ENCODE measurements at regions not wholly inside any gene's neighbourhood (a gene's known extent, or its start where the extent isn't known, plus 50 kb on each side); places are given as distances from the start of the nearest gene placed in this dataset.

GRCh38 chr12:94769047-94769420 lies 118.7 kb upstream of the TMCC3 start:
- Histone ChIP-seq H3K9me3 (ENCODE audit: insufficient read depth, low read depth) (no peaks in the 10 kb centered on the region), H3K4me1 (replicated peaks; ENCODE audit: insufficient read depth) (peaks cover under 1% of the 10 kb centered on the region; the same call in 1 of the 2 replicates), H3K4me3 (no peak overlapping the region), H3F3A (ENCODE audit: insufficient read depth, low read depth) (no peaks in the 10 kb centered on the region), H3K79me2 (ENCODE audit: low read depth) (no peaks in the 10 kb centered on the region), H3K9me2 (ENCODE audit: insufficient read depth) (no peaks in the 10 kb centered on the region), H2AFZ (no peak overlapping the region), H4K20me1 (ENCODE audit: insufficient read depth) (no peaks in the 10 kb centered on the region), H3K4me2 (no peak overlapping the region), H3K27ac (no peak overlapping the region), H3K27me3 (ENCODE audit: insufficient read depth, low read depth) (no peaks in the 10 kb centered on the region), H3K36me3 (ENCODE audit: low read depth) (no peaks in the 10 kb centered on the region)
- DNase-seq: no peak
- intact Hi-C loops (cut with micrococcal nuclease; ENCODE audit: unreplicated experiment): no loop called here
- ChIA-PET CTCF (no interaction called here), POLR2A (ENCODE audit: unreplicated experiment) (no interaction called here)
- TF ChIP-seq EZH2 (IDR thresholded peaks at IDR 0.05; ENCODE audit: low read depth): no peak
- TF ChIP-seq CTCF (conservative IDR thresholded peaks at IDR 0.05): no peak
- BruUV-seq (replicated peaks): no TSS peak

- BruUV-seq (replicated peaks): no TSS peak
- no peak for DNase-seq
Observed at GRCh38 chr12:94768398-94769046, 118.2 kb upstream of the TMCC3 start.

GRCh38 chr12:94767956-94768355 lies 117.6 kb upstream of the TMCC3 start:
- no peaks in the 10 kb centered on the region for H3K9me2 ChIP-seq (ENCODE audit: insufficient read depth)
- H3K27ac ChIP-seq: no peak overlapping the region
- no peaks in the 10 kb centered on the region for H3K9me3 ChIP-seq (ENCODE audit: insufficient read depth, low read depth)
- DNase-seq: no peak
- no peaks in the 10 kb centered on the region for H3F3A ChIP-seq (ENCODE audit: insufficient read depth, low read depth)
- no peak for TF ChIP-seq EZH2 (IDR thresholded peaks at IDR 0.05; ENCODE audit: low read depth)
- TF ChIP-seq CTCF (conservative IDR thresholded peaks at IDR 0.05): no peak
- no peaks in the 10 kb centered on the region for H3K36me3 ChIP-seq (ENCODE audit: low read depth)
- CTCF ChIA-PET: no interaction called here
- intact Hi-C loops (cut with micrococcal nuclease; ENCODE audit: unreplicated experiment): no loop called here
- no peak overlapping the region for H3K4me3 ChIP-seq
- BruUV-seq (replicated peaks): no TSS peak
- no peaks in the 10 kb centered on the region for H3K27me3 ChIP-seq (ENCODE audit: insufficient read depth, low read depth)
- H3K4me2 ChIP-seq: no peak overlapping the region
- H4K20me1 ChIP-seq (ENCODE audit: insufficient read depth): no peaks in the 10 kb centered on the region
- POLR2A ChIA-PET (ENCODE audit: unreplicated experiment): no interaction called here
- H3K79me2 ChIP-seq (ENCODE audit: low read depth): no peaks in the 10 kb centered on the region
- peaks cover 11% of the 10 kb centered on the region for H3K4me1 ChIP-seq (replicated peaks; ENCODE audit: insufficient read depth)
- no peak overlapping the region for H2AFZ ChIP-seq

More at GRCh38 chr12:94768398-94769046, 118.2 kb upstream of the TMCC3 start:
- no peaks in the 10 kb centered on the region for H3K27me3 ChIP-seq (ENCODE audit: insufficient read depth, low read depth)
- no peaks in the 10 kb centered on the region for H3F3A ChIP-seq (ENCODE audit: insufficient read depth, low read depth)
- H4K20me1 ChIP-seq (ENCODE audit: insufficient read depth): no peaks in the 10 kb centered on the region
- H3K4me2 ChIP-seq: no peak overlapping the region
- no peaks in the 10 kb centered on the region for H3K9me3 ChIP-seq (ENCODE audit: insufficient read depth, low read depth)
- intact Hi-C loops (cut with micrococcal nuclease; ENCODE audit: unreplicated experiment): no loop called here
- no peaks in the 10 kb centered on the region for H3K36me3 ChIP-seq (ENCODE audit: low read depth)
- ChIA-PET CTCF (no interaction called here), POLR2A (ENCODE audit: unreplicated experiment) (no interaction called here)
- TF ChIP-seq CTCF (conservative IDR thresholded peaks at IDR 0.05) (no peak), EZH2 (IDR thresholded peaks at IDR 0.05; ENCODE audit: low read depth) (no peak)
- no peaks in the 10 kb centered on the region for H3K9me2 ChIP-seq (ENCODE audit: insufficient read depth)
- peaks cover 5% of the 10 kb centered on the region for H3K4me1 ChIP-seq (replicated peaks; ENCODE audit: insufficient read depth)
- no peak overlapping the region for H3K4me3 ChIP-seq
- H3K27ac ChIP-seq: no peak overlapping the region
- H3K79me2 ChIP-seq (ENCODE audit: low read depth): no peaks in the 10 kb centered on the region
- no peak overlapping the region for H2AFZ ChIP-seq
